ENCODE measurements at regions not wholly inside any gene's neighbourhood (a gene's known extent, or its start where the extent isn't known, plus 50 kb on each side); places are given as distances from the start of the nearest gene placed in this dataset.
A peak's percentile ranks its signal among the peaks of the same experiment; 100 is the strongest.
"Not testable (repeated sequence)": the region's sequence is repeated elsewhere in the genome, so short reads cannot be mapped to it uniquely, and the experiment has no call there.

DNA sequence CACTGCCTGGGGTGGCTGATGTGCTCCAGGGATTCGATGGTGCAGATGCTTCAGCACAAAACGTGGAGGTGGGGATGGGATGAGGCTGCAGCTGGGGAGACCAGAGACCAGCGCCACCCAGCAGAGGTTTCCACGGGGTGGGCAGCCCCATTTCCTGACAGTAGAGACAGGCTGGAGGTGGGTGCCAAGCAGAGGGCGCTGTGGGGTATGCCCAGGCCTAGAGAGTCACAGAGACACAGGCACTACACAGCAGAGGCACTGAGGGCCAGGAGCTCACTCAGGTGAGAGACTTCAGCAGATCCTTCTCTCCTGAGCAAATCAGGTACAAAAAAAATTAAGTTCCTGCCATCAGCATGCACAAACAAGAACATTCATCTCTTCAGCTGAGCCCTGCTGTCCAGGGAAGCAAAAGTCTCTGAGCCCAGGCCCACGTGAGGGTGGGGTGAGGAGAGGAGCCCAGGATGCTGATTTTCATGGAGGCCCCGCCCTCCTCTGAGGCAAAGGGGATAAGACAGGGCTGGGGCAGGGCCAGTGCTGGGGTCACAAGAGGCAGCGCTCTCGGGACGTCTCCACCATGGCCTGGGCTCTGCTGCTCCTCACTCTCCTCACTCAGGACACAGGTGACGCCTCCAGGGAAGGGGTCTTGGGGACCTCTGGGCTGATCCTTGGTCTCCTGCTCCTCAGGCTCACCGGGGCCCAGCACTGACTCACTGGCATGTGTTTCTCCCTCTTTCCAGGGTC, 53.1 kb downstream of the GGTLC2 start:
- no peak for DNase-seq (ENCODE audit: low read depth in 2 of 2)

DNA sequence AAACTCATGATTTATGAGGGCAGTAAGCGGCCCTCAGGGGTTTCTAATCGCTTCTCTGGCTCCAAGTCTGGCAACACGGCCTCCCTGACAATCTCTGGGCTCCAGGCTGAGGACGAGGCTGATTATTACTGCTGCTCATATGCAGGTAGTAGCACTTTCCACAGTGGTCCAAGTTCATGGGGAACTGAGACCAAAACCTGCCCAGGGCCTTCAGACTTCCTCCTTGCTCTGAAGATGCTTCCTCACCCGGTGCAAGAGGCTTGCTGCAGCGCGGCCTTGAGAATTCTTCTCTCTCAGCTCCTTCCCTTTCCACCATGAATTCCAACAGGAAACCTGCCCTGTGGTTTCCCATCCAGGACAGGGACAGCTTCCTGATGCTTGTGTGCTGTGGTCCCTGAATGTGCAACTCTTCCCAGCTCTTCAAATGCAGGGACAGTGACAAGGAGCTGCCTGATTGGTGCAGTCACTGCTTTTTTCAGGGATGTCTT, 53.9 kb downstream of the GGTLC2 start:
- no peak for DNase-seq (ENCODE audit: low read depth in 2 of 2)

DNA sequence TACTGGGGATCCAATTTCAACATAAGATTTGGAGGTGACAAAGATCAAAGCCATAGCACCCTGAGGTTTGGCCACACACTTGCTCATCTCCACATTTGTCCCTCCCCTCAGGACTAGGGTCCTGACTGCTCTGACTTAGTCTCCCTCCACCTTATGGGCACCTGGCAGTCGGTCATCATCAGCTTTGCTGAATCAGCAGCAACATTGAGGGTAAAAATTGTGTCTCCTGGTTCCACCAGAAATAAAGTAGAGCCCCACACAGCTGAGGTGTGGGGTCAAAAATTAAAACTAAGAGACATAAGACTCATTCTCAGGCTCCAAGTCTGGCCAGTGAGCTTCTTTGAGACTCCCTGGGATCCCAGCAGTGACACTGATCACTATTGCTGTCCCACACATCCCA, 56.2 kb downstream of the GGTLC2 start:
- no peak for DNase-seq (ENCODE audit: low read depth in 2 of 2)

DNA sequence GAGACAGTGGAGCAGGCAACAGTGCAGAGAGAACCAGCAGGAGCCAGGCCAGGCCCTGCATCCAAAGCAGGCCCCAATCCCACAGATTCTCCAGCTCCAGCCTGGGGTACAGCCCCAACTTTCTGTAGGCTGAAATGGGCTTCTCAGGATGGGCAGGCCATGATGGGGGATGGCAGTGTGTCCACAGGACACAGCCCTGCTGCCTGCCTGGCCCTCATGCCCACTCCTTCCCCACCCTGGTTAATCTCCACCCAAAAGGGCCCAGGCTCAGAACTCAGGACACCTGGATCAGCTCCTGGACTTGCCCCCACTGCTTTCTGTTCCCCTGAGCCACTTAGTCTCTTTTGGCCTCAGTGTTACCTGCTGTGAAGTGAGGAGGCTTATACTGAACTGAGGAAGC, 57.1 kb downstream of the GGTLC2 start:
- not testable (repeated sequence) for DNase-seq (ENCODE audit: low read depth in 2 of 2)

DNA sequence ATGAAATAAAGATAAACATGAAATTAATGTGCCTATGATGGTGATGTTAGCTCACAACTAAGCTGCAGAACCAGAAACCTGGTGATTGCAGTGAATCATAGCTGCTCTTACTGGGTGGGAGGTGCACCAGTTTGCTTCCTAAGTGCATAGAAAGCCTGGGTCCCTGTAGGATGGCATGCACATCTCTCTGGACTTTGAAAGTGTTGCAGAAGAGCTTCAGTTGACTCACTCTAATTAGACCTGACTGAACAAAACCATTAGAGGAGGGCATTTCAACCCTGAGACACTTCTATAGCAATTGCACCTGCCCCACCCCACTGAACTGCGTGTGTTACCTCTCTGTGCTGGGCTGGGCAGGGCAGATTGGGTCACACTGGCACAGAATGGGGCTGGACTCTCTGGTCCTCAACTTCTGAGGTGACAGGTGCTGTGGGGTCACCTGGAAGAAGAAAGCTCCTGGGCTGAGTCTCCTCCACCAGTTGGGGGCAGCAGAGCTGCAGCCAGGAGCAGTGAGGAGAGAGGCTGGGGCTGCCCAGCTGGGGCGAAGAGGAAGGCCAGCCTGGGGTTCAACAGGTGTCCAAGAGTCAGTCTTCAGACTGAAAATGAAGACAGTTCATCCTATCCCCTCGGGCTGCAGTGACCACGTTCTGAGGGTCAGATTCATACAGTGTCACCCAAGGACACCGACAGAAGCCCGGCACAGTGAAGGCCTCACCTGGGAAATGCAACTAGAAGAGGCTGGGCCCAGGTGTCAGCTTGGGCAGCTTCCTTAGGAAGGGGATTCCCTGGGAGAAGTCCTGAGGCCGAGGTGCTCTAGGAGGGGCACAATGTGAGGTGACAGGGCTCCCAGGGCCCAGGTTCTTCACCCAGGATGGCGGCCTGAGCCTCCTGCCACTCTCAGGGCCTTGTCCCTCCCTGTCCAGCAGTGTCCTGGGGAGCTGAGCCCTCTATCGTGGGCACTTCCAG, 58.1 kb downstream of the GGTLC2 start:
- DNase-seq (ENCODE audit: low read depth in 2 of 2): no peak

DNA sequence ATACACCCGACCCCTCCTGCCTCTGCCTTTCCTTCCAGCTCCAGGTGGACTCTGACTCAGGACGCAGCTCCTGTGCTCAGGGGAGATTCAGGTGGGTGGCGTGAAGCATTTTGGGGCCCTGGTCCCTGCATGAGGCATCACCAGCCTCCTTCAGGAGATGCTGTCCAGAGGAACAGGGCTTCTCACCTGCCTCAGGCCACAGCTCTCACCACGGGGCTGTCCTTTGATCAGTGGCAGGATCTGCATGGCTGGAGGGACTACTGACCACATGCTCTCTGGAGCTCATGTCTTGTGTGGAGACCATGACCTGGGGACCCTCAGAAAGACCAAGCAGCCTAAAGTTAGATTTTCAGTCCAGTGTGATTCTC, 58.8 kb downstream of the GGTLC2 start:
- no peak for DNase-seq (ENCODE audit: low read depth in 2 of 2)

DNA sequence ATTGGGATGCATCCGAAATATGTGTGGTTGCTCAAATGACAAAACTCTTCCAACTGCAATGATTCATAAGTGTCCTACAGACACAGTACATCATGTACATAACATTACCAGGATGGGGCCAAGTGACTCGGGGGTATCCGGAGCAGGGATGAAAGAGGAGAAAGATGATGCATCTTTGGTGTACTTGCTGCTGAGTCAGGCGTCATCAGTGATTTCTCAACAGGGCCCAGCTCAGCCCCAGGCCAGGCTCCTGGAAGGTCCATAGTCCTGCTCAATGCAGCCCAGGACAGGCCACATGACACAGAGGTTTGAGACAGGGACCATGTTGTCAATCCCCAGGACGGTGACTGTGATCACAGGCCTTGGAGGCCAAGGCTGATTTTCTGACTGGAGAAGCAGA, 59.3 kb downstream of the GGTLC2 start:
- no peak for DNase-seq (ENCODE audit: low read depth in 2 of 2)

DNA sequence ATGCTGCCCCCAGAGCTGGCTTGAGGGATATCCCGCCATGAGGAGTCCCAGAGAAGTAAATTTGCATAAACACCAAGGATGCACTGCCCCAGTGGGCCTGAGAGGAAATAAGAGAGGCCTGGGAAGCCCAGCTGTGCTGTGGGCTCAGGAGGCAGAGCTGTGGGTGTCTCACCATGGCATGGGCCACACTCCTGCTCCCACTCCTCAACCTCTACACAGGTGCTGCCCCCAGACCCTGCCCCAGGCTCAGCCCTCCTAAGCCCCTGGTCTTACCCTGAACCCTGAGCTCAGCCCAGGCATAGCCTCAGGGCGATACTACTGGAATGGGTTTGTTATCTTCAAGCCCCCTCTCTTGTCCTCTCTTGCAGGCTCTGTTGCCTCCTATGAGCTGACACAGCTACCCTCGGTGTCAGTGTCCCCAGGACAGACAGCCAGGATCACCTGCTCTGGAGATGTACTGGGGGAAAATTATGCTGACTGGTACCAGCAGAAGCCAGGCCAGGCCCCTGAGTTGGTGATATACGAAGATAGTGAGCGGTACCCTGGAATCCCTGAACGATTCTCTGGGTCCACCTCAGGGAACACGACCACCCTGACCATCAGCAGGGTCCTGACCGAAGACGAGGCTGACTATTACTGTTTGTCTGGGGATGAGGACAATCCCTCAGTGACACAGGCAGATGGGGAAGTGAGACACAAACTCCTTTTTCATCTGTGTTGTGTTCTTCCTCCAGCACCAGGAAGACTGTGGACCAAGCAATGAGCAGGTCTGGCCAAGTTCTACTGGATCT, 59.9 kb downstream of the GGTLC2 start:
- DNase-seq (ENCODE audit: low read depth in 2 of 2): no peak

DNA sequence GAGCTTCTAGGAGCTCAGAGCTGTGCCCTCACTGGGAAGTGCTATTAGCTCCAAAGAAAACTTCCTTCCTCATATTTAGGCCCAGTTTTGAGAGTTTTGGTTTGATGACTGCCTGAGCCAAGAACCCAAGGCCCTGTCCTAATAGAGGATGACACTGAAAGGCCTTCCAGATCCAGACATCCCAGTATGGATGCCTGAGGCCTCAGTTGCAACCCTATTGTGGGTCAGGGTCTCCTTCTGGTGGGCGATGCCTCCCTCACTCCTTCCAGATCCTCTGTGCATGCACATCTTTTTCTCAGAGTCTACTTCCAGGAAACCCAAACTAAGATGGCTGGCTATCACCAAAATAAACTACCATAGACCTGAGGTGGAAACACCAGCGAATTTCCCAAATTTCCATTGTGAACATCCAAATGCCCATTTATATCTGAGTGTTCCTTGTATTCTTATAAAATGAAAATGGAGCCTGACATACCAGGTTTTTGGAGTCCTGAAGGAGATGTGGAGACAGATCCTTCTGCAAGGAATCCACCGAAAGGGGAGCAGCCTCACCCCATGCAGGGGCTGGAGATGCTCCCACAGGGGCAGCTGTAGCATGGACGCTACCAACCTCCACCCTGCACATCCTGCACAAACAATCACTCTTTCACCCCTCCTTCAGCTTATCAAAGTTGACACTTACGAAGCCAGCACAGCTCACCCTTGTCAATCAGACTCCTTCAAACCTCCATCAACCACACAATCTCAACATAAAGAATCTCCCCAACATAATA, 61.1 kb downstream of the GGTLC2 start:
- no peak for DNase-seq (ENCODE audit: low read depth in 2 of 2)

DNA sequence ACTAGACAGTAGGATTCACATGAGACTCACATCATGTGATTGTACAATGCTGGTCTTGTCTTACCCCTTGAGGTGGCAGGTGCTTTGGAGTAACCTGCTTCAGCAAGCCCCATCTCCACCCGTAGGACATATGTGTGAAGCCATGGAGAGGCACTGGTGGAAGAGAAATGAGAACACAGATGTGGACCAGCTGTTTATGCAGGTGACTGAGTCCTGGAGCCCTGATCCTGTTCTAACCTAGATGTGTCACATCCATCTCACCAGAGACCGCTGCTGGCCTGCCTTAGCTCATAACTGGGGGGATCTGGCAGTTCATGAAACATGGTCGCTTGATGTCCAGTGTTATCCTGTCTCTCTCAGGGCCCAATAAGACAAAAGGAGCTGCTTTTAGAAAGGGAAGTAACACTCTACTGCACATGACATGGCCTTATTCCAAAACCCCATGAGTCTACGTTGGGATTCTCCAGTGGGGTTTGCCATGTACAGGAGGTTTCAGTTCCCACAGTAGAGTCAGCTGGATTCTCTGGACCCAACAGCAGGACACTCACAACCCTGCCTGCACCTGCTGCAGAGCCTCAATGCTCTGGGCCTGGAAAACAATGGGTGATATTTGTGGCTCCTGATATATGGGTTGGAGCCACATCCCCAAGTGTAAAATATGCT, 62.0 kb downstream of the GGTLC2 start:
- no peak for DNase-seq (ENCODE audit: low read depth in 2 of 2)

DNA sequence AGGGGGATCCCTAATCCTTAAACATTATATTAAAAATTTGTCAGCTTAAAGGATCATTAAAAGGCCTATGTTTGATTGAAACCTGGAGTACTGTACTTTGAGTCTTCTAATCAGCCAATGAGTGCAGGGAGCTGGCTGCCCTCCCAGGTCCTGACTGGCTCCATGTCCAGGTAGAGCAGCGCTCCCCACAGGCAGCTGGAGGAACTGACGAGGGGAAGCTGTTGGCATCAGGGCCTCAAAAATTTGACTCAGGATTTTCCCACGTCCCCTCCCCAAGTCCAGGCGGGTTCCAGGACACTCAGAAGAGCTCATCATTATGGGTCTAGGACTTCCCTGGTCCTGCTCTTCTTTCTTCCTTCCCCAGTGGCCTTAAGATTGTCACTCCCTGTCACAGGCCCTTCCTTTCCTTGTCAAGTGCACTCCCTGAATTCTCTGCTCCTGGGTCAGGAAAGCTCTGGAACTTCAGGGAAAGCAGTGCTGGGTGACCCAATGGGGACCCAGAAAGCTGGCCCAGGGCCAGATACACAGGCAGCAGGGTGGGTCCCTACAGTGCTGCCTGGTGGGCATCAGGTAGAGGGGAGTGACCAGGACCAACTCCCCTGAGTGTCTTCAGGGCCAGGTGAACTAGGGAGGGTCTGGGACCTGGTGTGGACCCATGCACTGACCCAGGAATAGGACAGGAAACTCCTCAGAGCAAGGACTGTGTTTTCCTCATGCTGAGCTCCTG, 65.5 kb downstream of the GGTLC2 start:
- no peak for DNase-seq (ENCODE audit: low read depth in 2 of 2)

DNA sequence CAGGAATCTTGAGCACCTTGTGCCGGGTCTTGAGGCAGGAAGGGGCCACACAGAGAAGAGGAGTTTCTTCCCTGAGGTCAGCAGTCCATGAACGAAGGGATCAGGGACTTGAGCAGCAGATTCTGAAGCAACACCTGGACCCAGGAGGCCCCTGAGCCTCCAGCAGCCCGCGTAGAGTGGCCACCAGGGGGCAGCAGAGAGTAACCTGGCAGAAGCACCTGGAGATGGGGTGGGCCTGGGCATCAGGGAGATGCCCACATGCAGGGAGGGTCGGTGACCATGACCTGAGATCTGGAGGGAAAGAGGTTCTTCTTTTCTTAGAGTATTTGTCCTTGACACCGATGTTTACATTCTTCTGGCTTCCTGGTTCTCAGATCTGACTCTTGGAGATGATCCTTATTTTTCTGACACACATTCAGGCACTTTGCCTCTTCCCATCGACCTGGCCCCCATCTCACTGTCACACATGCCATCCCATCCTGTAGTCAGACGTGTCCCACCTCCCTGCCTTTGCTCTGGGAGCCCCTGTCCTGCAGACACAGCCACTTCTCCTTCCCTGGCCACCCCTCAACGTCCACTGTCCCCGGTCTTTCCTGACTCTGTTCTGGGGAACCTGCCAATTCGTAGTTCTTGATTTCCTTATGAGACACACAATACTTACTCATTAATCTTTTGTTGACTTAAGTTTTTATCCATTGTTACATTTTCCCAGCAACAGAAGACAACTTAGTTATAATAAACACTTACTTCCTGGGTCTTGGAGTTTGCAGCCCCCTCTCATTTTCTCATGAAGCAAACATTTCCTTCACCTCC, 66.5 kb downstream of the GGTLC2 start:
- DNase-seq (ENCODE audit: low read depth in 2 of 2): peak; percentile 69 to 73

DNA sequence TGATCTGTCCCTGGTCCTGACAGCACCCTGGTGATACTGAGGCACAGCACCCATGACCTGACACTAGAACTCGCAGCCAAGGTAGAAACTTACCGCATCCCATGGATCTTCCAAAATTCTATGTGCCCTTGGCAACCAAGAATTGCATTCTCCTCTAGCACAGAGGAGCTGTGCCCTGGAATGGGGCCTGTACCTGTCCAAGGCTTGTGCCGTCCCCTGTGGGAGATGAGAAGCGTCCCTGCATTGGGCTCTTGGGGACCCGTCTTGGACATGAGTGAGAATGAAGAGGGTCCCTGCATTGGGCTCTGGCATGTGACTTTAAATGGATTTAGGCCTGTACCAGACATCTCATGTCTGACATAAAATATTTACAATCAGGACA, 67.1 kb downstream of the GGTLC2 start:
- DNase-seq (ENCODE audit: low read depth in 2 of 2): no peak

DNA sequence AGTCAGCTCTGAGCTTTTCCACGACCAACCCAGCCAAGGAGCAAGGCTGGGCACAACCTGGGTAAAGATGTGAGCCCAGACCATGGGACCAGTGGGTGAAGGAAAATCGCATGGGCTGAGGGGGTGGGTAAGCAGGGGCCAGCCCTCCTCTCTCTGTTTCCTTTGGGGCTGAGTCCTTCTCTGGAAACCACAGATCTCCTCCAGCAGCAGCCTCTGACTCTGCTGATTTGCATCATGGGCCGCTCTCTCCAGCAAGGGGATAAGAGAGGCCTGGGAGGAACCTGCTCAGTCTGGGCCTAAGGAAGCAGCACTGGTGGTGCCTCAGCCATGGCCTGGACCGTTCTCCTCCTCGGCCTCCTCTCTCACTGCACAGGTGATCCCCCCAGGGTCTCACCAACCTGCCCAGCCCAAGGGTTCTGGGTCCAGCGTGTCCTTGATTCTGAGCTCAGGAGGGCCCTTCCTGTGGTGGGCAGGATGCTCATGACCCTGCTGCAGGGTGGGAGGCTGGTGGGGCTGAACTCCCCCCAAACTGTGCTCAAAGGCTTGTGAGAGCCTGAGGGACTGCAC, 67.8 kb downstream of the GGTLC2 start:
- no peak for DNase-seq (ENCODE audit: low read depth in 2 of 2)

DNA sequence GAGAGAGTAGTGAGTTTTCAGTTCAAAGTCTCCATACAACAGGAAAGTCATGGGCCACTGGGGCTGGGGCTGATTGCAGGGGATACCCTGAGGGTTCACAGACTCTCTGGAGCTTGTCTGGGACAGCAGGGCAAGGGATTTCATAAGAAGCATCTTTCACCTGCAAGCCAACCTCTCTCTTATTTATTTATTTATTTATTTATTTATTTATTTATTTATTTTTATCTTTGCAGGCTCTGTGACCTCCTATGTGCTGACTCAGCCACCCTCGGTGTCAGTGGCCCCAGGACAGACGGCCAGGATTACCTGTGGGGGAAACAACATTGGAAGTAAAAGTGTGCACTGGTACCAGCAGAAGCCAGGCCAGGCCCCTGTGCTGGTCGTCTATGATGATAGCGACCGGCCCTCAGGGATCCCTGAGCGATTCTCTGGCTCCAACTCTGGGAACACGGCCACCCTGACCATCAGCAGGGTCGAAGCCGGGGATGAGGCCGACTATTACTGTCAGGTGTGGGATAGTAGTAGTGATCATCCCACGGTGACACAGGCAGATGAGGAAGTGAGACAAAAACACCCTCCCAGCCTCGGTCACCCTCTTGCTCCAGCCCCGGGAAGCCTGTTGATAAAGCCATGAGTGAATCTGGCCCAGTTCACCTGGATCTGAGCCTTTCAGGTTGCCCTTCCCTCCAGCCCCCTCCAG, 68.4 kb downstream of the GGTLC2 start:
- no peak for DNase-seq (ENCODE audit: low read depth in 2 of 2)

DNA sequence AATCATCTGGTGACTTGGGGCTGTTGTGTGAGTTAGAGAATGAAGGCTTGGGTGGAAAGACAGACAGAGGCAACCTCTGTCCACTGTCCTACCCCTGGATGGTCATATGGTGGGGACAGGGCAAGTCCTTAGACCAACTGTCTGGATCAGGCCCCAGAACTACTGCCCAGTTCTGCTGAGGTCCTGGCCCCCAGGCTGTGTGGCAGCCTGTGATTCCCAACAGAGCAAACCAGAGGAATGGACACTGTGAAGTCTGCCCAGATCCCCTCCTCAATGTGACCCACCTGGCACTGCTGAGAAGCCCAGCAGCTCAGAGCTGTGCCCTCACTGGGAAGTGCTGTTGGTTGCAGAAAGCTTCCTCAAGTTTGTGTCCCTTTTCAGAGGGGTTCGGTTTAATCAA, 69.0 kb downstream of the GGTLC2 start:
- DNase-seq (ENCODE audit: low read depth in 2 of 2): no peak

DNA sequence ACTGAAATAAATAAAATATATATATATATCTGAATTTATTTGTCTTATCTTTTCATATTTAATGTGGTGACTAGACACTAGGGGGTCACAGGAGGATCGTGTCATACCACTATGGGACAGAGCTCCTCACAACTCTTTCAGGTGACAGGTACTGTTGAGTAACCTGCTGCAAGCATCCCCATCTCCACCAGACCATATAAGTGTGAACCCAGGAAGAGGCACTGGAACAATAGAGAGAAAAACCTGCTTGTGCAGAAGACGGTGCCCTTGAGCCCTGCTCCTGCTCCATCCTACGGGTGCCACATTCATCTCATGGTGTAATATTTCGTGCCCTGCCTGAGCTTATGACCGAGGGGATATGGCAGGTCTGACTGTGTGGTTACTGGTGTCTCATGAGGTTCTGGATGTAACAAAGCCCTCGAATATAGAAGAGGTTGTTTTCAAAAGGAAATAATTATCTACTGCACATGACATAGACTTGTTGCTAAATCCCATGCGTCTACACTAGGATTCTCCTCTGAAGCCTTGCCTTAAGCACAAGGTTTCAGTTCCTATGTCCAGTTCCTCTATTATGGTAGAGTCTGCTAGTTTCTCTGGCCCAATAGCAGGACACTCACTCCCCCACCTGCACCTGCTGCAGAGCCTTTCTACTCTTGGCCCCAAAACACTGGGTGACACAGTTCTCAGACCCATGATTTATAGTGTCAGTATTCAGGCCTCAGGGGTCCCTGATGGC, 70.4 kb downstream of the GGTLC2 start:
- DNase-seq (ENCODE audit: low read depth in 2 of 2): no peak

Measured in activated CD4-positive, alpha-beta T cell treated with anti-CD3 and anti-CD28 coated beads for 24 hours (primary cell).